Heart left ventricle (tissue), 13 donors: ENCODE measurements at regions not wholly inside any gene's neighbourhood (a gene's known extent, or its start where the extent isn't known, plus 50 kb on each side); places are given as distances from the start of the nearest gene placed in this dataset.

Experiments
- CTCF ChIP-seq, 12 donors: fragments of 200-600 bp; sonication (generic) in 4 of 12; IDR thresholded peaks; one replicate each; pipeline versions ENCODE4 v1.5.0 to v1.8.0; 2018 to 2022; ENCODE audit warnings: antibody characterized with exemption in 12 of 12, mild to moderate bottlenecking in 5 of 12
- POLR2A ChIP-seq, 2 donors: fragments of 450-650 bp; IDR thresholded peaks; one replicate each; pipeline ENCODE4 v1.6.1; 2017; ENCODE audit warnings: antibody characterized with exemption in 2 of 2, mild to moderate bottlenecking in 2 of 2, moderate library complexity in 2 of 2
- donor health status: ischemic (EF 13 %, LVEDD 7.1; RV severe dilation, severe dysfunction).
- donor health status: DM: no; HTN: yes; CAD: no.
- donor health status: DM: no; HTN: no; CAD: no.
- donor health status: ischemic (EF 25% LVEDD 6.9; RV normal size, moderate dysfunction).
- donor health status: ischemic (EF 25% LVEDD 5.7; RV mildly dilated, moderate dysfunction).
- donor health status: ischemic (EF 35%, LVEDD 5.7; RV mildly dilated, moderate dysfunction).
- donor health status: nonischemic (EF 11% LVEDD 7.7; RV severe dilation, severe dysfunction).
- donor health status: DM: yes; HTN: yes; CAD: no.
- donor health status: PGD.
- donor health status: ischemic (EF 29% LVEDD 5.4; RV normal size, mild dysfunction).
- donor health status: nonischemic (EF 23%, LVEDD 6.1; RV moderate dilation, normal function).

DNA sequence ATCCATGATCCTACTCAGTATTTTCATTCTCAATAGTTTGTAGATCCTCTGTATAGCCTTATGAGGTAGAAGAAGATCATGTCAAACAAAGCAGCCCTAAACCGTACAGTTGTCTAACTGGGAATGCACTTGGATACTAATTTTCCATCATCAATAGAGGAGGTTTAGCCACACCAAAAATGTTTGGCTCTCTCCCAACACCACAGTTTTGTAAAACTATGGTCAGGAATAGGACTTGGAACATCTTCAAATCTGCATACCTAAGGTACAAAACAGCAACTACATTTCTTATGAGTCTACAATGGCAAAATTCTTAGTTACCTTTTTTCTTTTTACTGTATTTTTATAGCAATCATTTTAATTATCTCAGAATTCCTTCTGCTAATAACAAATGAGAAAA is 1001.6 kb downstream of the ROBO2 start:
- no peak for TF ChIP-seq POLR2A (IDR thresholded peaks at IDR 0.05)
- TF ChIP-seq CTCF (IDR thresholded peaks at IDR 0.05), result no peak
